DMS53 treated with DMSO at 0.1 percent for 48 hours (cell line): ENCODE measurements at regions not wholly inside any gene's neighbourhood (a gene's known extent, or its start where the extent isn't known, plus 50 kb on each side); places are given as distances from the start of the nearest gene placed in this dataset.
A peak's percentile ranks its signal among the peaks of the same experiment; 100 is the strongest.

Source experiments
- DNase-seq: peaks from one replicate; lab custom pipeline; 2025; ENCODE audit not compliant: unreplicated experiment; lab: John Stamatoyannopoulos, UW

DNA sequence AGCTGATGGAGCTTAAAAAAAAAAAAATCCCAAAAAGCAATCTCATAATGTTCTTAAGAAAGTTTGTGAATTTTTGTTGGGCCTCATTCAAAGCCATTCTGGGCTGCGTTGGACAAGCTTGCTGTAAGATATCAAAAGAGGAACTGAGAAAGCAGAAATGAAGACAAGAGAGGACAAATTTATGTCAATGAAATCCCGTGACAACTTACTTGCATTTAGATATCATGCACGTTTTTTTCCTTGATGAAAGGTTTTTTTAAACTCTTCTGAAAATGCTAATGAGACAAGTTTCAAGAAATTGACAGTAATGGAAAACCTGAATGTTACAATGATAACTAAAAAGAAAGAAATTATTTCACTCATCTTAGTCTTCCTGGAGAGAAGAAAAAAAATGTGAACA, 662.9 kb downstream of the SQOR start:
- DNase-seq, result no peak

DNA sequence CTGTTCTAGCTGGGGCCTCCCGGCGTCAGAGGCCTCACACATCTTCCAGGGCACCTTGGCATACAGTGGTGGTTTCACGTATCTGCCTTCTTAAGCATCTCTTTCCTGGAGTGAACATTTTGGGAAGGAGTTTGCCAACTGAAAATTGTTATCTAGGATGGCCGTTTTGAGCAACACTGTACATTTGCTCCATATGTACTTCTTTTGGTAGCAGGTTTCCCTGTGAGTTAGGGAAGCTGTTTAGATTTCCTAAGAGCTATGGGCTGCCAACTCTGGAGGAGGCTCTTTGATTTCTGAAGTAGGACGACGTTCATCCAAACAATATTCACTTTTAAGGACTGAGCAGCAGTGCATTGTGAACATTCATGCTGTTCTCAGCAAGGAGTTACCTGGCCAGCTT, 665.9 kb downstream of the SQOR start:
- DNase-seq, result no peak

DNA sequence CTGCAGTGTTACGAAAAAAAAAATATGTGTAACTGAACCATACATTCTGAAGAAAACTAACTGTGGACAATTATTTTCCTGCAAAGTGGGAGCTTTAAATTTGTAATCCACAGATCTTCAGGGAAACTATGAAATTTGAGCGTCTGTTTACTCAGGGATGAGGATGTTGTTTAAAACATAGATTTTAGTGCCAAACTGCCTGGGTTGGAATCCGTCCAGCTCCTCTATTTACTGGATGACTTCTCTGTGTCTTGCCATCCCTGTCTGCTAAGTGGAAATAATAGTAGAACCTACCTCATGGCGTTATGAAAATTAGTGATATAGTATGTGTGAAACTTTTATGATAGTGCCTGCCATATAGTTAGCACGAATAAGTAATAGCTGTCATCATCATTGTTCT, 666.5 kb downstream of the SQOR start:
- DNase-seq, result no peak

DNA sequence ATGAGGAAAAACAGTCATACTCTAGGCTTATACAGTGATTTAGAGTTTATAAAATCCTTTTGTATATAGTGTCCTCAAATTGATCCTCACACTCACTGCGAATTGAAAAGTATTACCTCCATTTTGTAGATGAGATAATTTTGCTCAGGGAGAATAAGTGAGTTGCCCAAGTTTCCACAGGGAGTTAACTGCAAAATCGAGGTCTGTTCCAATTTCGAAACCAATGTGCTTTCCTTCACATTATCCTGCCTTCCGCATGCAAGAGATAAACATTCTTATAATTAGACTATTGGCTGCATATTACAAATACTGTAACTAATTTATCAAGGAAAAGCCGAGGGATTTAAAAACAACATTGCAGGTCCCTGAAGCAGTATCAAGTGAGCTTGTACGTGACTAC, 667.0 kb downstream of the SQOR start:
- DNase-seq, result no peak

DNA sequence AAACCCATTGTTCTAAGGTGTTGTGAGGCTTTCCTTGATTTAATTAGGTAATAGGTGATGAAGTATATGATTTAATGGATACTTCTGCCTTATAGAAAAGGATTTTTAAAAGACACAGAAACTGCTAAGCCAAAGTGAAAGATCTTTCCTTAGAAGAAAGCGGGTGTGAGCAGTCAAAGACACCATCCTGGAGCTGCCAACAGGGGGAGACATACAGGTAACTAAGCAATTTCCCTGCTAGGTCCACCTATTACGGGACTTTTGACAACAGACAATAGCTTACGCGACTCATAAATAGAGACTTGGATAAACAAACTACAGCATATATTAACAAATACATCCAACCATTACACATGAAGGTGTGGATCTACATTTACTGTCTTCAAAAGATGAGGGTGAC, 669.5 kb downstream of the SQOR start:
- DNase-seq, result peak; percentile 2

DNA sequence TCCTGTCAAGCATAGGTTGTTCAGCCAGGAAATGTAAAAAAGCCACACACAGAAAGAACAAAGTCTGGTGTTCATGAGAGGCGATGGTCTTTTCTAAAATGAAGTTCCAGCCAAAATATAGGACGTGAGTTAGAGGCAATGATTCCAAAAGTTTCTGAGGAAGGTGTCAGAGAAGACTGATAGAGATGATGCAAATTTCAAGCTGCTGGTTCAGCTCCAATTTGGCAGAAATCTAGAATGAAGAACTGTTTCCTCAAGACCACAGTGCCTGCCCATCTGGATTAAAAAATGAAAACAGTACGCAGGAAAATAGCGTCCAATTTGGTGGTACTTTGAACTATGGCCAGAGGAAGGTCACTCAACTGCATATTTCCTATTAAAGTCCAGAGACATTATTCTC, 672.9 kb downstream of the SQOR start:
- no peak for DNase-seq

DNA sequence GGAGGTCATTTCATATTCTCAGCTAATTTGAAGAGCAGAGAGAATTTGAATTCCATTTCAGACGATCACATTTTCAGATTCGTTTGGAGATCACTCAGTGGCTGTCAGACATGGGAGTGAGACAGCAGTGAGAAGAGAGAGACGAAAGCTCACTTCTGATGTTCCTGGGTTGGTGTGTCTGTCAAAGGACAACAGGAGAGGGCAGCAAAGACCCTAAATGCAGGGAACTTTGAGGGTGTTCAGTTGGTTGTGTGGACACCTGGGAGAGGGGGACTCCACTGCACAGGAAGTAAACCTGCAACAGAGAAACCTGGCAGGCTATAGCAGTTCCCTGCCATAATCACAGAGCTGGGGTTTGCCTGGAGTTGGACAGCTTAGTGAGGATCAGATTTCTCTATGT, 675.1 kb downstream of the SQOR start:
- no peak for DNase-seq

DNA sequence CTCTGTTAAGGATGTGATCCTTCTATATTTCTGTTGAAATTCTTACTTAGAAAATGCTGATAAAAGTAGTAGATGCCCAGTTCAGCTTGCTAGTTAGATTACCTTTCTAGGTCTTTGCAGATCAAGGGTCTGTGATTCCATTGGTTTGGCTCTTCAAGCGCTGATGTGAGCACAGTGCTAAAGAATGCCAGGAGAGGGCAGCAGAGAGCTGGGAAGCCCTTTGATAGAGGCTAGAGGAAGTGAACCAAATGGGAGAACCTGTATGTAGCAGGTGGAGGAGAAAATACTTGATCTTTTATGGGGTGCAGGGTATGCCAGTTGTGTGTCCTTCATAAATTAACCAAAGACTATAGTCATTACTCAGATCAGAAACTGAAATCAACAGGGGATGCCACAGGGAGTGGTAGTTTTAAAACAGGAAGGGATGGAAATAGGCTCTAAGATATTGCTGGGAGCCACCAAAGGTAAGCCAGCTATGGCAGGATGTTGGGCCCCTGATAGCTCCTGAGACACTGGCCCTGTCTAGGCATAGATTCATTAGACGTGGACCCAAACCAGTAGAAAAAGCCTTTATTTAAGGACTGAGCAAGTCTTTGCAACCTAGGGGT, 677.4 kb downstream of the SQOR start:
- DNase-seq, result peak; percentile 47

DNA sequence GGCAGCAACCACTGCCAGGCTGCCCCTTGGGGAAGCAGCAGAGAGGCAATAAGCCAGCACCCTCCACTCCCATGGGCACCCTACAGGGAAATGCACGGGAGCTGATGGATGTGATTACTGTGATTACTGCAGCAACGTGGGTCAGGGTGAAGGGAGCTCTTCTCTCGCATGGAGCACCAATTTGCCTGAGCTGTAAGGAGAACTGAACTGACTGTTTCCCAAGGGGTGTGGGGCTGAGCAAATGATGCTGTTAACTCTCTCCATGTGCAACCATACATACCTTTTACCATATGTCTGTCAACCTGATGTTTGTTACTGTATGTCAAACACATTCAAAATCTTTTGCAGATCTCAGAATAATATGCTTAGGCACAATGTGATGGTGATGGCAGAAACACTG, 680.6 kb downstream of the SQOR start:
- no peak for DNase-seq

DNA sequence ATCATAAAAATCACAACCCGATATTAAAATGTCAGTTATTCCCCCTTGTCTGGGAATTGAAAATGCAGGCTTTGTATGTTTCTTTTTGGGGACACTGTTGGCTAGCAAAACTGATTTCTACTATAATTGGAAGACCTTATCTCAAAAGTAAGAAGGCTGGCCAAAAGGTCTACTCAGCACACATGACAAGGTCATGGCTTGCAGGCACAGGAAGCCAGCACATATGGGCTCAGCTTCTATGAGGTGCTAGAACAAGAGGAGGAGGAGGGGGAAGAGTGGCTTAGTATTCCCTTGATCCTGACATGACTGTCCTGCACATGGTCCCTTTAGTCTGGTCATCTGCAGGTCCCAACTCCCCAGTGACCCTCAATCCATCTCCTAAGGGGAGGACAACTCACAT, 681.2 kb downstream of the SQOR start:
- DNase-seq, result no peak

DNA sequence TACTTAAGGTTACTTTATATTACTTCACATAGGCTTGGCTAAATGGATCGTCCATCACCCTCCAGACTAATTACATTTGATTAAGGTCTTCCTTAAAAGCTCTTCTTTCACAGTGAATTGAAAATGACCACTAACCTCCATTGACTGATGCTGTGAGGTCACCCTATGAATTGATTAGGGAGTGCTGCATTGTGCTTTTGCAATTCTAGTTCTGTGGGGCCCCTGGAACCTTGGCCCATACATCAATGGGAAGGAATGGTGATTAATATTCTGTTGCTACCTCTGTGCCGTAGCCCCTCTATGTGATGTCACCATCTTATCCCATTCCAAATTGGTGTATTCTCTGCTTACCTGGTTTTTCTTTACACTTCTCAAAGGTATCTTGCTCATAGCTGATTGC, 682.2 kb downstream of the SQOR start:
- DNase-seq, result no peak

DNA sequence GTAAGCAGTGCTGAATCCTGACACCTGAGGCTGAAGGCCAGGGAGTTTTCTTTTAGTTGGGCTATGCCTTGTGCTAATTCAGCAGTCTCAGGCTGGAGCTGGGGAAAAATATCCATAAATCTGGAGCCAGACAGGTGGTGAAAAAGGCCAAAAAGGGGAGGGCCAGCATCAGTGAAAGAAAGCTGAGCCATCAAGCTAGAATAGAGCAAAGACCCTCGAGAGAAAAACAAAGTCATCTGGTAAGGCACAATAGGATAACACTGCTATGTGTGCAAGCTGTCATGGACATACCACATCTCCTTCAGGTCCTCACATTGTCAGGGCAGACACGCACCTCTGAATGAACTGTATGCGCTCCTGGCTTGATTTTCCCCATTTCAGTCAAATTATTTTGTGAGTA, 687.9 kb downstream of the SQOR start:
- DNase-seq, result no peak

DNA sequence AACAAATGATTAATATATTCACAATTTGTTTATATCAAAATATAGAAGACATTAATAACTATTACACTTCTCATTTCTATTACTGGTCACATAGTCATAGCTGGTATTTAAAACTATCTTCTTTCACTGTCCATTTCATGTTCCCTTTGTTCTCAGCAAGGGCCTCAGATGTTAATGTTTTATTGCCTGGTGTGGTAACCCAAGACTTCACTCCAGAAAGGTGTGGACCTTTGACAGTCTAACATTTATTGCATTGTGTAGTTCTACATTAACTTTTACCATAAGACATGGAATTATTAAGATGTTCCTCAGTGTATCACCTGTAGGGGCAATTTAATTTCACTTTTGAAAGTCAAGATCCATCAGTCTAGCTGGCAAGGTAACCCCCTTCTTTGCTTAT, 691.3 kb downstream of the SQOR start:
- no peak for DNase-seq

DNA sequence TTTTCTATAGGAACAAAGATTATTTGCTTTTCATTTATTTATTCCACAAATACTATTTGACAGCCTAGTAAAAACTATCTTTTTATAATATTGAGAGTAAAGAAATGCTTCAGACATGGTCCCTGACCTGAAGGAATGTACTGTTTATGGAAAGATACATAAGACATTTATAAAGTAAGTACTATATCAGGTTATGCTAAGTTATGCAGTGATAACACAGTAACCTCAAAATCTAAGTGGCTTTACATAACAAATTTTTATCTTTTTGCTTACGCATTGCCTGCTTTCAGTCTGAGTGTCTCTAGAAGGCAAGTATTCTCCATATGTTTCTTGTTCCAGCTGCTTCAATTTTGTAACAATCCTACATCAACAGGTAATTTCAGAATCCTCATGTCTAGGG, 694.0 kb downstream of the SQOR start:
- no peak for DNase-seq

DNA sequence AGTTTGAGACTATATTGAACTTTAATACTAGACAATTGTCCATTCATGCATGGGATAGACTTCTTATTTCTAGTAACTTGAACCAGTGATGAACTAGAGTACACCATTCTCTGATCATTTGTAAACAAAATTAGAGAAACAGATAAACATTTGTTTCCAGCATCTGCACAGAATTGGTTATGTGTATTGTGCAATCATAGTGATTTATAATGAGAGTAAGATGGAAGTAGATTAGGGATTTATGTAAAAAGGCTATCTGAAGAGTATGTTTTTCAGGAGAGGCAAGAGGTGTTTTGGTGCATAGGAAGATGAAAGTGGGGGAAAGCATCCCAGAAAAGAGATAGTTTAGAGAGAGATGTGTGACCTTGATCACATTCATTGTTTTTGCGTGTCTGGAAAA, 695.0 kb downstream of the SQOR start:
- DNase-seq, result no peak

DNA sequence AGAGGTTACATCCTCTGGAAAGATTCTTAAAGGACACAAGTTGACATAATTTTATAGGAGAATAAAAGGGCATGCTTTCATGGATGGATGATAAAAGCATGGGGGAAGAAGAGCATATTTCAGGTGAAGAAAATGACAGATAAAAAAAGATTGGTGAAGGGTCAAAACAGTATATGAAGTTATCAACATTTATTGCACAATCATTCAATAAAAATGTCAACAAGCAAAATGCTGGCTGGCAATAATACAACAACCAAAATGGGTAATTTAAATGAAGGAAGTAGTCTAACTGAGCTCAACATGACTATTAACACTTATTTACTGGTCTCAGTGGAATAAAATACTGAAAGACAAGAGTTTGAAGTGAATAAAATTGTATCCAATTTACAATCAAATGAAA, 696.7 kb downstream of the SQOR start:
- DNase-seq, result no peak

DNA sequence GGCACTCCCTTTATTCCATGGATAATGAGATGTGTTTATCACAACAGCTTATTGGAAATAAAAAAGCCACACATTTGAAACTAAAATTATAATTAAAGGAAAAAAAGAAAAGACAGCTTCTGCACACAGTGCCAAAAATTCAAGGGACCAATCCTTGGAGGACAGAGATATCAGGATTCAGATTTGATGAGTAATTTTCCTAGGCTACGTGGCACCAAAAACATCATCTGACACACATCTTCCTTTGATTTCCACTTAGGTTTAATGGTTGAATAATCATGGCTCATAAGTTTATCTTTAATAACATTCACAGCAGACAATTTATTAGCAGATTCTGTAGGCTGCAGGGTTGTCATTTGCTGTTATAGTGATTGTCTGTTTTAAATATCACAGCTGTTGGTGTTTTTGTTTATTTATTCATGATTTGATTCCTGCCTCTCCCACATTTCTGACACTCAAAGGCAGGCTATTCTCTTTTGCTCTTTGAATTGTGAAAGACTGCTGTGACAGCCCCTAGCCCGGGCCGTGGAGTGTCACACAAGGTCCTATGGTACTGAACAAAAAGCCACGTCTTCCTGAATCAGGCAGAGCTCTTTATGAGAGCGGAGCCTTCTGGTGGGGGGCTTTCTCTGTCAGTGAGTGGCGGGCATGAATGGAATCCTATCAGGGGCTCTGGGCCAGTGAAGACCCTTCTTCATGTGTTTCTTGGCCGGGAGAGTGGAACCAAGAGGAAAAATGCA, 708.5 kb downstream of the SQOR start:
- no peak for DNase-seq

DNA sequence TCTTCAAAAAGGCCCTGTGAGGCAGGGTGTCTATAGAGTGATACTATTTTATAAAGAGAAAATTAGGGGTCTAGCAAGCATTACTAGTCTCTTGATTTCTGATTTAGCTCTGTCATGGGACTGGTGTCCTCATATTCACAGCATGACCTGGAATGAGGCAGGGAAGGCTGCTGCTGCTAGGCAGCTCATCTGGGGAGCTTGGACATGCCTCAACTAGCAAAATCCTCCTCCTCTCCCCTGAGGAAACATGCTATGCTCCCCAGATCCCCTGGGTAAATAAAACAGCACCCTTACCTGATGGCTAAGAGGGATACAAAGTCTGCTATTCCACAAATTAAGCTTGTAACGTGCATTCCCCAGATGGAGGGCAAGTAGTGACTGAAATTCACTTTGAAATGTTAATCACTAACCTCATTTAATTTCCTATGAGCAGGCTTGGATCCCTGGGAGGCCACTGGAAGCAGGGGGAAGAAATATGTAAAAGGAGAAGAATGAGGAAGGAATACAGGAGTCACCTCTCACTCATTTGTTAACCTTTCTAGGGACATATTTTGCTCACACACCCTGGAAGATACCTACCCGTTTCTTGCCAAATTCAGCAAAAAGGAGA, 709.4 kb downstream of the SQOR start:
- DNase-seq, result no peak

DNA sequence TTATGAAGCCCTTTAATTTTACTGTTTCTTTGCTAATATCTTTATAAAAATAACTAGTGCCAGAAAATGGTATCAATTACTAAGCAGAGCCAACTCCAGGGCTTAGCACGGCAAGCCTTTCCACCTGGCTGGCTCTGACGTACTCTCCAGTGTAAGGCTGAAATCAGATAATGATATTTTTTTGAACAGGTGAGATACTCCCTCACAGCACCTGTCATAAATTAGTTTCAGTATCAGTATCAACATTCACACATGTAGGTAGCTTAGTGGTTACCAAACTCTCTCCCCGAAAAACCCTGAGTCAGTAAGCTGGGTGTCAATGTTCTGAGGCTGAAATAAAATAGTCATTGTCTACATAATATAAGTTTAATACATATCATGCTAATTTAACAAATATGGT, 710.1 kb downstream of the SQOR start:
- DNase-seq, result no peak

DNA sequence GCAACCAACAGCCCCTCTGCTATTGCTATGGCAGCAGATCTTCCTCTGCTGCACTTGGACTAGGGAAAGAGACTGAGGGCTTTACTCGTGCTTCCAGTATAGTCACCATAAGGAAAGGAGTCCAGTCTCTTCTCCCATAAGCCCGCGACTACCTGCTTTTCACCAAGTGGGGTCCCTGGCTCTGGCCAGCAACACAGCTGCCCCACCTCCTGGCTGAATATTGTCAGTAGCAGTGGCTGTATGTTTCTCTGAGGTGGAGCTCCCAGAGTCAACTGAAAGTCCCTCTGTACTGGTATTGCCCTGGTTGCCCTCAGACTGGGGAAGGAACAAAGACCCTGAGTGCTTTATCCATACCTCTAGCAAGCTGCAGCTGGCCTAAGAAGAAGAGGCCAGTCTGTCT, 719.6 kb downstream of the SQOR start:
- no peak for DNase-seq

DNA sequence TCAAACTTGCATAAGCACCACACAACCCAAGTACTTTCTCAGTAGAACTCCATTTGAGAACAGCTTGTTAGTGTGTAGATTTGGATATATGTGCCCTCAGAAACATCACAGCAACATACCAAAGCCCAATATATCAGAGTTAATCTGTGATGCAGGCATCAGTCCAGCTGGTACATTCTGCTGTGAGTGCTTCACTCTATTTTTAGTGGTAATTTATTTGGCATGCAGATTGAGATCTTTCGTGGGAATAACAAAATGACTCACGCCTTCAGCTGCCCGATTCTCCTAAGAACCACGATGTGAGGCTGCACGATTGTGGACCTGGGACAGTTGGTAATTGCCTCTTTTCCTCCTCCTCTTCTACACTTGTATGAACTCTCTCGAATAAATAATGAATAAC, 730.7 kb downstream of the SQOR start:
- no peak for DNase-seq

DNA sequence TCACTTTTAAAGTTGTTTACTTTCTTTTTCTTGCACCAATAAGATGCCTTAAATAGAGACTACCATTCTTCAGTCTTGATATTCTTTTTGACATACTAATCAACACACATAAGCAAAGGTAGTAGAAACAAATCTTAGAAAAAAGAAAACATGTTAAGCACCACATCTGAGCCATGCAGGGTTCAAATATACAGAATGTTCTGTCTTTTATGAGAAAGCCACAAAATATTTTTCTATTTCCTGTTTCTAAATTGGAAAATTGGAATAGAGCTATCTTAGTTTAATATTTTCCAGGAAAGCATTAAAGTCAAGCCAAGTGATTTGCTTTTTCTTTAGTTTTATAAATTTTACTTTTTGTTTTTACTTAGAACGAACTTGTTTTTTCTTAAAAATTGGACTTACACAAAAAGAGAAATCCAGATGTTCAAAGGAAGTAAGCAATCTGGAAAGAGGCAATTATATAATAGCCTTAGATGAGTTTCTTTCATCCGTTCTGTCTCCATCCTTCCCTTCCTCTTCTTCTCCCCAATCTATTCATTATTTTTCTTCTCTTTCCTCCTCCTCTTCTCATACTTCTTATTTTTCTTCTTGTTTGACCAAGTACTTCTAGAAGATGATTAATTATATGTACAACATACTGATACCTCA, 731.7 kb downstream of the SQOR start:
- DNase-seq, result no peak
